ENCODE measurements at regions not wholly inside any gene's neighbourhood (a gene's known extent, or its start where the extent isn't known, plus 50 kb on each side); places are given as distances from the start of the nearest gene placed in this dataset.

GRCh38 chr5:15222156-15222555 is 277.8 kb upstream of the FBXL7 start:
- no peaks in the 10 kb centered on the region for H3K27me3 ChIP-seq (ENCODE audit: insufficient read depth)
- H3K9me2 ChIP-seq = no peaks in the 10 kb centered on the region
- no peak overlapping the region for H3K4me3 ChIP-seq (ENCODE audit: low read depth in 2 of 2, low read length in 1 of 2)
- WGBS (ENCODE audit: low lambda C conversion rate) = 2% methylated on average over 2 of the region's 2 CpGs
- H3K4me1 ChIP-seq (ENCODE audit: control insufficient read depth in 1 of 2, insufficient read depth in 2 of 2, low read depth in 1 of 2, low read length in 1 of 2) = no peaks in the 10 kb centered on the region
- no peaks in the 10 kb centered on the region for H4K20me1 ChIP-seq (ENCODE audit: insufficient read depth)
- ChIA-PET POLR2A (no interaction called here), CTCF (no interaction called here)
- H3K4me2 ChIP-seq = no peak overlapping the region
- H3K9me3 ChIP-seq = no peaks in the 10 kb centered on the region
- DNase-seq = no peak
- H2AFZ ChIP-seq (ENCODE audit: low read depth) = no peak overlapping the region
- H3K36me3 ChIP-seq (replicated peaks in 1 of 2; ENCODE audit: control insufficient read depth in 1 of 2, insufficient read depth in 2 of 2, low read length in 1 of 2) = no peaks in the 10 kb centered on the region
- no peaks in the 10 kb centered on the region for H3F3A ChIP-seq (replicated peaks; ENCODE audit: insufficient read depth)
- TF ChIP-seq FOSL2 (IDR thresholded peaks at IDR 0.05; ENCODE audit: borderline replicate concordance, low read depth) (no peak), RAD21 (IDR thresholded peaks at IDR 0.05; ENCODE audit: low read length) (no peak), FOXM1 (IDR thresholded peaks at IDR 0.05; ENCODE audit: low read depth) (no peak), TAF1 (IDR thresholded peaks at IDR 0.05; ENCODE audit: borderline replicate concordance, low read depth, low read length) (no peak), NRF1 (IDR thresholded peaks at IDR 0.05; ENCODE audit: low read depth, low read length) (no peak), POLR2AphosphoS5 (IDR thresholded peaks at IDR 0.05; ENCODE audit: low read depth, low read length) (no peak), GABPA (IDR thresholded peaks at IDR 0.05; ENCODE audit: low read depth) (no peak)
- no peak overlapping the region for H3K27ac ChIP-seq (ENCODE audit: low read depth in 2 of 2, low read length in 1 of 2)
- no peaks in the 10 kb centered on the region for H3K79me2 ChIP-seq (ENCODE audit: insufficient read depth)
- no peak overlapping the region for H3K9ac ChIP-seq

GRCh38 chr5:15220642-15221173 is 279.3 kb upstream of the FBXL7 start:
- Histone ChIP-seq H3K27me3 (ENCODE audit: insufficient read depth) (no peaks in the 10 kb centered on the region), H2AFZ (ENCODE audit: low read depth) (no peak overlapping the region), H4K20me1 (ENCODE audit: insufficient read depth) (no peaks in the 10 kb centered on the region), H3K79me2 (ENCODE audit: insufficient read depth) (no peaks in the 10 kb centered on the region), H3K9me3 (no peaks in the 10 kb centered on the region), H3K36me3 (replicated peaks in 1 of 2; ENCODE audit: control insufficient read depth in 1 of 2, insufficient read depth in 2 of 2, low read length in 1 of 2) (no peaks in the 10 kb centered on the region), H3K9ac (no peak overlapping the region), H3K9me2 (no peaks in the 10 kb centered on the region), H3K4me3 (ENCODE audit: low read depth in 2 of 2, low read length in 1 of 2) (no peak overlapping the region), H3K4me1 (ENCODE audit: control insufficient read depth in 1 of 2, insufficient read depth in 2 of 2, low read depth in 1 of 2, low read length in 1 of 2) (no peaks in the 10 kb centered on the region), H3K27ac (ENCODE audit: low read depth in 2 of 2, low read length in 1 of 2) (no peak overlapping the region), H3K4me2 (no peak overlapping the region), H3F3A (replicated peaks; ENCODE audit: insufficient read depth) (no peaks in the 10 kb centered on the region)
- ChIA-PET CTCF (no interaction called here), POLR2A (no interaction called here)
- TF ChIP-seq POLR2AphosphoS5 (IDR thresholded peaks at IDR 0.05; ENCODE audit: low read depth, low read length) = no peak
- TF ChIP-seq RAD21 (IDR thresholded peaks at IDR 0.05; ENCODE audit: low read length) = no peak
- TF ChIP-seq TAF1 (IDR thresholded peaks at IDR 0.05; ENCODE audit: borderline replicate concordance, low read depth, low read length) = no peak
- TF ChIP-seq FOSL2 (IDR thresholded peaks at IDR 0.05; ENCODE audit: borderline replicate concordance, low read depth) = no peak
- no peak for TF ChIP-seq EP300 (IDR thresholded peaks at IDR 0.05; ENCODE audit: borderline replicate concordance in 1 of 2, low read depth in 1 of 2, low read length in 1 of 2)
- no peak for TF ChIP-seq RFX5 (IDR thresholded peaks at IDR 0.05; ENCODE audit: low read length)
- no peak for TF ChIP-seq NRF1 (IDR thresholded peaks at IDR 0.05; ENCODE audit: low read depth, low read length)
- TF ChIP-seq ELF1 (IDR thresholded peaks at IDR 0.05) = no peak
- TF ChIP-seq CTCF (IDR thresholded peaks at IDR 0.05) = no peak
- TF ChIP-seq RXRA (IDR thresholded peaks at IDR 0.05; ENCODE audit: borderline replicate concordance, low read depth) = no peak
- TF ChIP-seq USF1 (IDR thresholded peaks at IDR 0.05; ENCODE audit: borderline replicate concordance, low read depth) = no peak
- no peak for TF ChIP-seq PBX3 (IDR thresholded peaks at IDR 0.05)
- TF ChIP-seq GABPA (IDR thresholded peaks at IDR 0.05; ENCODE audit: low read depth) = no peak
- no peak for TF ChIP-seq SMC3 (IDR thresholded peaks at IDR 0.05; ENCODE audit: low read depth, low read length)
- TF ChIP-seq GATA2 (CRISPR knock-in tag; IDR thresholded peaks at IDR 0.05) = no peak
- no peak for TF ChIP-seq TEAD4 (IDR thresholded peaks at IDR 0.05; ENCODE audit: borderline replicate concordance, insufficient read depth)
- no peak for DNase-seq
- 60% methylated on average over 5 of the region's 5 CpGs for WGBS (ENCODE audit: low lambda C conversion rate)

All from SK-N-SH (cell line).